Endodermal cell (in vitro differentiated cells): ENCODE measurements at regions not wholly inside any gene's neighbourhood (a gene's known extent, or its start where the extent isn't known, plus 50 kb on each side); places are given as distances from the start of the nearest gene placed in this dataset.
A peak's percentile ranks its signal among the peaks of the same experiment; 100 is the strongest.

ENCODE experiments used
- DNase-seq: peaks from one replicate; pipeline ENCODE4 v3.0.0-alpha.2; 2017
- H3K27ac ChIP-seq: 2 replicates; pipeline ENCODE4 v1.5.1; 2013; ENCODE audit warnings: mild to moderate bottlenecking, low read depth, low read length, moderate library complexity
- H3K27me3 ChIP-seq: 2 replicates; pipeline ENCODE4 v1.6.1; 2013; ENCODE audit warnings: mild to moderate bottlenecking, low read length, moderate library complexity; ENCODE audit not compliant: insufficient read depth, control insufficient read depth, poor library complexity, severe bottlenecking
- H3K36me3 ChIP-seq: 2 replicates; pipeline ENCODE4 v1.7.0; 2013; ENCODE audit warnings: mild to moderate bottlenecking, low read length, moderate library complexity; ENCODE audit not compliant: control insufficient read depth, insufficient read depth
- H3K4me1 ChIP-seq: one replicate; pipeline ENCODE4 v1.7.0; 2013; ENCODE audit warnings: low read length; ENCODE audit not compliant: control insufficient read depth, insufficient read depth
- H3K4me3 ChIP-seq: 2 replicates; pipeline ENCODE4 v1.5.1; 2013; ENCODE audit warnings: mild to moderate bottlenecking, low read length, moderate library complexity
- H3K9ac ChIP-seq: 2 replicates; pipeline ENCODE4 v1.6.1; 2013; ENCODE audit warnings: mild to moderate bottlenecking, low read length, moderate library complexity; ENCODE audit not compliant: poor library complexity, severe bottlenecking; ENCODE audit errors: extremely low read depth
- H3K9me3 ChIP-seq: 2 replicates; pipeline ENCODE4 v1.6.1; 2013; ENCODE audit warnings: mild to moderate bottlenecking, low read length, moderate library complexity; ENCODE audit not compliant: control insufficient read depth
- H3K27ac Mint-ChIP-seq: 2 replicates; pipeline ENCODE4 v1.8.0; 2020; ENCODE audit warnings: mixed read lengths
- H3K27me3 Mint-ChIP-seq: 2 replicates; pipeline ENCODE4 v1.8.0; 2021; ENCODE audit warnings: mild to moderate bottlenecking, mixed read lengths; ENCODE audit not compliant: insufficient read depth
- H3K36me3 Mint-ChIP-seq: 2 replicates; pipeline ENCODE4 v1.8.0; 2020; ENCODE audit warnings: low read depth, mixed read lengths
- H3K4me1 Mint-ChIP-seq: 2 replicates; pipeline ENCODE4 v1.8.0; 2020; ENCODE audit warnings: mixed read lengths
- H3K4me3 Mint-ChIP-seq: 2 replicates; pipeline ENCODE4 v1.8.0; 2020; ENCODE audit warnings: mild to moderate bottlenecking, moderate library complexity, mixed read lengths
- H3K9me3 Mint-ChIP-seq: 2 replicates; pipeline ENCODE4 v1.8.0; 2020; ENCODE audit warnings: mild to moderate bottlenecking, mixed read lengths
- WGBS, 2 experiments: methylation state at CpG; one replicate each; pipeline versions ENCODE4 v1.1.5 to v1.1.7; 2013; ENCODE audit warnings: missing lambda C conversion rate in 2 of 2, mixed read lengths in 1 of 2; ENCODE audit not compliant: insufficient coverage in 1 of 2, insufficient read length in 1 of 2; 5-methylcytosine and 5-hydroxymethylcytosine counted together
- TF ChIP-seq, protein P1 (sequence below): fragments of 200-600 bp; sonication (generic); conservative IDR thresholded peaks from 2 replicates; pipeline ENCODE4 v1.5.0; 2021; ENCODE audit warnings: antibody characterized with exemption, mild to moderate bottlenecking

GRCh38 chr12:93252221-93252620 is 125.5 kb upstream of the NUDT4 start:
- Mint-ChIP-seq H3K9me3 (peaks cover 38% of the 10 kb centered on the region), H3K36me3 (peaks cover 6% of the 10 kb centered on the region)
- TF ChIP-seq, protein P1, sequence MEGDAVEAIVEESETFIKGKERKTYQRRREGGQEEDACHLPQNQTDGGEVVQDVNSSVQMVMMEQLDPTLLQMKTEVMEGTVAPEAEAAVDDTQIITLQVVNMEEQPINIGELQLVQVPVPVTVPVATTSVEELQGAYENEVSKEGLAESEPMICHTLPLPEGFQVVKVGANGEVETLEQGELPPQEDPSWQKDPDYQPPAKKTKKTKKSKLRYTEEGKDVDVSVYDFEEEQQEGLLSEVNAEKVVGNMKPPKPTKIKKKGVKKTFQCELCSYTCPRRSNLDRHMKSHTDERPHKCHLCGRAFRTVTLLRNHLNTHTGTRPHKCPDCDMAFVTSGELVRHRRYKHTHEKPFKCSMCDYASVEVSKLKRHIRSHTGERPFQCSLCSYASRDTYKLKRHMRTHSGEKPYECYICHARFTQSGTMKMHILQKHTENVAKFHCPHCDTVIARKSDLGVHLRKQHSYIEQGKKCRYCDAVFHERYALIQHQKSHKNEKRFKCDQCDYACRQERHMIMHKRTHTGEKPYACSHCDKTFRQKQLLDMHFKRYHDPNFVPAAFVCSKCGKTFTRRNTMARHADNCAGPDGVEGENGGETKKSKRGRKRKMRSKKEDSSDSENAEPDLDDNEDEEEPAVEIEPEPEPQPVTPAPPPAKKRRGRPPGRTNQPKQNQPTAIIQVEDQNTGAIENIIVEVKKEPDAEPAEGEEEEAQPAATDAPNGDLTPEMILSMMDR, result no peak

GRCh38 chr12:93254911-93255310 is 122.8 kb upstream of the NUDT4 start:
- Mint-ChIP-seq H3K36me3 (peaks cover 6% of the 10 kb centered on the region), H3K27ac (no peak overlapping the region), H3K4me3 (no peak overlapping the region), H3K9me3 (peaks cover 42% of the 10 kb centered on the region), H3K4me1 (peaks cover 9% of the 10 kb centered on the region), H3K27me3 (peaks cover 3% of the 10 kb centered on the region)
- Histone ChIP-seq H3K36me3 (no peaks in the 10 kb centered on the region), H3K4me1 (no peaks in the 10 kb centered on the region), H3K27me3 (no peaks in the 10 kb centered on the region), H3K27ac (no peak overlapping the region), H3K9ac (no peak overlapping the region), H3K9me3 (peaks cover 36% of the 10 kb centered on the region), H3K4me3 (peak overlapping the region; percentile 56)
- DNase-seq, result no peak
- TF ChIP-seq, protein P1, result no peak

More at GRCh38 chr12:93252221-93252620, 125.5 kb upstream of the NUDT4 start:
- no peaks in the 10 kb centered on the region for H3K4me1 Mint-ChIP-seq
- H3K9ac ChIP-seq, result no peak overlapping the region
- H3K27me3 Mint-ChIP-seq, result peaks cover 30% of the 10 kb centered on the region
- H3K4me3 Mint-ChIP-seq, result no peak overlapping the region
- H3K27me3 ChIP-seq, result peaks cover 9% of the 10 kb centered on the region
- DNase-seq, result no peak
- no peaks in the 10 kb centered on the region for H3K36me3 ChIP-seq
- H3K27ac ChIP-seq, result no peak overlapping the region
- no peaks in the 10 kb centered on the region for H3K4me1 ChIP-seq
- no peak overlapping the region for H3K4me3 ChIP-seq
- peaks cover 36% of the 10 kb centered on the region for H3K9me3 ChIP-seq
- no peak overlapping the region for H3K27ac Mint-ChIP-seq

DNA sequence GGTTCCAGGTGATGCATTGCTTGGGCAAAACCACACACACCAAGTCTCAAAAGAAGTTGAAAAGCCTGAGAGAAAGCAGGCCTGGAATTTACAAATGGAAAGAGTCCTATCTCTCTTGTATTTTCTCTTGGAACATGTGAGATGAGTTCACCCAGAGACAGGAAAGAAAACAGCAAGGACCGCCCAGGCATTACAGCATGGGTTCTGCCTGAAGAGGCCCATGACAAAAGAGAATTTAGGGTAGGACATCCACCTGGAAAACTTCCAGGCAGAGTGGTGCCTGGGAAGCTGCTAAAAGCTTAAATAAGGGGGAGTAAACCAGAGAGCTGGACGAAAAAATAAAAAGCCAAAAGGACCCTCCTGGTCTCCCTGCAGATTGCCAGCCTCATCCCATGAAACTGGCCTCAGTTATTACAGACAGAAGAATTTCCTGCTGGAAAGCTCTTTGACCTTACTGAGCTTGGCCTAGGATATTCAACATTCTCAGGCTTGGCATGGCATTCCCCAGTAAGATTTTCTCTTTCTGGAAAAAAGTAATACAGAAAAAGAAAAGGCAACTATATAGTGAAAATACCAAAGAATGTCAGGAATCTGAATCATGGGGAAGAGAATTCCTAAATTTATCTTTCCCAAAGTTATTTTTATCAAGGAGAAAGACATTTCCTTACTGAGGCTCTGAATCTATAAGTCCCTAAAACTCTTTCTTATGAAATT is 121.3 kb upstream of the NUDT4 start:
- Histone ChIP-seq H3K36me3 (no peaks in the 10 kb centered on the region), H3K27me3 (no peaks in the 10 kb centered on the region), H3K9me3 (peaks cover 36% of the 10 kb centered on the region), H3K9ac (no peak overlapping the region), H3K27ac (no peak overlapping the region), H3K4me3 (no peak overlapping the region), H3K4me1 (no peaks in the 10 kb centered on the region)
- no peak for DNase-seq
- 83 to 100% methylated on average over 1 to 2 of the region's 2 CpGs for WGBS, 2 experiments
- peaks cover 3% of the 10 kb centered on the region for H3K27me3 Mint-ChIP-seq
- H3K36me3 Mint-ChIP-seq, result peaks cover 6% of the 10 kb centered on the region
- H3K4me1 Mint-ChIP-seq, result peaks cover 12% of the 10 kb centered on the region
- TF ChIP-seq, protein P1, result no peak
- peak overlapping the region; percentile 12 for H3K27ac Mint-ChIP-seq
- H3K9me3 Mint-ChIP-seq, result peaks cover 42% of the 10 kb centered on the region
- no peak overlapping the region for H3K4me3 Mint-ChIP-seq
